ENCODE measurements at regions not wholly inside any gene's neighbourhood (a gene's known extent, or its start where the extent isn't known, plus 50 kb on each side); places are given as distances from the start of the nearest gene placed in this dataset.

DNA sequence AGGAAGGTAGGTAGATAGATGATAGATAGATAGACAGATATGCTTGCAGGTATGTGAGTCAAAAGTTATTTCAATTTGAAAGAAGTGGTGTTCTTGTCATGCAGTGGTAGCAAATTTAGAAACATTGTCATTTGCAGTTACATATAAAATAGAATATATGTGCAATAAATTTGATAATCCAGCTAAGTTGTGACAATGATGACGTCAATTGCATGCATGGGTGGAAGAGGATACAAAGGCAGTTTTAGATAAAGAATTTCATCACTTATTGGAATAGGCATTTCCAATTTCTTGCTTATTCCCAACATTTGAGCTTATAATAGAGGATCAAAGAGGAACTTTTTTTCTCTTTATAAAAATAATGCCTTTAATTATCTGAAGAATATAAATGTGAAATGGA, 99.2 kb upstream of the KCNJ16 start:
- Histone ChIP-seq H3K4me1 (ENCODE audit: control insufficient read depth in 1 of 2, insufficient read depth in 2 of 2, low read depth in 1 of 2, low read length in 1 of 2) (peaks cover 0 to 2% of the 10 kb centered on the region in 2 experiments; a peak in 1 of 4 replicates), H3K9ac (no peak overlapping the region), H2AFZ (ENCODE audit: low read depth) (no peak overlapping the region), H3K27me3 (ENCODE audit: insufficient read depth) (no peaks in the 10 kb centered on the region), H3K4me3 (ENCODE audit: low read depth in 2 of 2, low read length in 1 of 2) (no peak overlapping the region), H3K9me3 (peaks cover 4% of the 10 kb centered on the region; the same call in 1 of the 2 replicates), H3K36me3 (replicated peaks in 1 of 2; ENCODE audit: control insufficient read depth in 1 of 2, insufficient read depth in 2 of 2, low read length in 1 of 2) (no peaks in the 10 kb centered on the region), H3K4me2 (no peak overlapping the region), H3F3A (replicated peaks; ENCODE audit: insufficient read depth) (no peaks in the 10 kb centered on the region), H3K79me2 (ENCODE audit: insufficient read depth) (no peaks in the 10 kb centered on the region), H3K9me2 (no peaks in the 10 kb centered on the region), H3K27ac (ENCODE audit: low read depth in 2 of 2, low read length in 1 of 2) (no peak overlapping the region), H4K20me1 (ENCODE audit: insufficient read depth) (no peaks in the 10 kb centered on the region)
- no peak for DNase-seq
- no peak for TF ChIP-seq ELF1 (IDR thresholded peaks at IDR 0.05)
- TF ChIP-seq SIN3A (IDR thresholded peaks at IDR 0.05; ENCODE audit: borderline replicate concordance, low read depth, low read length) = no peak
- TF ChIP-seq FOXJ3 (CRISPR knock-in tag; IDR thresholded peaks at IDR 0.05) = no peak
- no peak for TF ChIP-seq YY1 (IDR thresholded peaks at IDR 0.05; ENCODE audit: low read depth)
- TF ChIP-seq, protein P1, sequence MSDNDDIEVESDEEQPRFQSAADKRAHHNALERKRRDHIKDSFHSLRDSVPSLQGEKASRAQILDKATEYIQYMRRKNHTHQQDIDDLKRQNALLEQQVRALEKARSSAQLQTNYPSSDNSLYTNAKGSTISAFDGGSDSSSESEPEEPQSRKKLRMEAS (IDR thresholded peaks at IDR 0.05; ENCODE audit: low read depth) = no peak
- no peak for TF ChIP-seq CHD2 (IDR thresholded peaks at IDR 0.05; ENCODE audit: low read length, partially characterized antibody)
- no peak for TF ChIP-seq REST (IDR thresholded peaks at IDR 0.05; ENCODE audit: low read depth, low read length)
- TF ChIP-seq RAD21 (IDR thresholded peaks at IDR 0.05; ENCODE audit: low read length) = no peak
- TF ChIP-seq, protein P2, sequence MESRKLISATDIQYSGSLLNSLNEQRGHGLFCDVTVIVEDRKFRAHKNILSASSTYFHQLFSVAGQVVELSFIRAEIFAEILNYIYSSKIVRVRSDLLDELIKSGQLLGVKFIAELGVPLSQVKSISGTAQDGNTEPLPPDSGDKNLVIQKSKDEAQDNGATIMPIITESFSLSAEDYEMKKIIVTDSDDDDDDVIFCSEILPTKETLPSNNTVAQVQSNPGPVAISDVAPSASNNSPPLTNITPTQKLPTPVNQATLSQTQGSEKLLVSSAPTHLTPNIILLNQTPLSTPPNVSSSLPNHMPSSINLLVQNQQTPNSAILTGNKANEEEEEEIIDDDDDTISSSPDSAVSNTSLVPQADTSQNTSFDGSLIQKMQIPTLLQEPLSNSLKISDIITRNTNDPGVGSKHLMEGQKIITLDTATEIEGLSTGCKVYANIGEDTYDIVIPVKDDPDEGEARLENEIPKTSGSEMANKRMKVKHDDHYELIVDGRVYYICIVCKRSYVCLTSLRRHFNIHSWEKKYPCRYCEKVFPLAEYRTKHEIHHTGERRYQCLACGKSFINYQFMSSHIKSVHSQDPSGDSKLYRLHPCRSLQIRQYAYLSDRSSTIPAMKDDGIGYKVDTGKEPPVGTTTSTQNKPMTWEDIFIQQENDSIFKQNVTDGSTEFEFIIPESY (IDR thresholded peaks at IDR 0.05; ENCODE audit: borderline replicate concordance, low read depth) = no peak
- no peak for TF ChIP-seq FOXM1 (IDR thresholded peaks at IDR 0.05; ENCODE audit: low read depth)
- no peak for TF ChIP-seq IRF3 (IDR thresholded peaks at IDR 0.05; ENCODE audit: low read depth, low read length)
- TF ChIP-seq, protein P3, sequence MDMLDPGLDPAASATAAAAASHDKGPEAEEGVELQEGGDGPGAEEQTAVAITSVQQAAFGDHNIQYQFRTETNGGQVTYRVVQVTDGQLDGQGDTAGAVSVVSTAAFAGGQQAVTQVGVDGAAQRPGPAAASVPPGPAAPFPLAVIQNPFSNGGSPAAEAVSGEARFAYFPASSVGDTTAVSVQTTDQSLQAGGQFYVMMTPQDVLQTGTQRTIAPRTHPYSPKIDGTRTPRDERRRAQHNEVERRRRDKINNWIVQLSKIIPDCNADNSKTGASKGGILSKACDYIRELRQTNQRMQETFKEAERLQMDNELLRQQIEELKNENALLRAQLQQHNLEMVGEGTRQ (IDR thresholded peaks at IDR 0.05; ENCODE audit: borderline replicate concordance, low read depth, low read length) = no peak
- no peak for TF ChIP-seq MEF2A (IDR thresholded peaks at IDR 0.05; ENCODE audit: borderline replicate concordance, low read depth)
- no peak for TF ChIP-seq RCOR1 (IDR thresholded peaks at IDR 0.05; ENCODE audit: low read length)
- no peak for TF ChIP-seq SMC3 (IDR thresholded peaks at IDR 0.05; ENCODE audit: low read depth, low read length)
- TF ChIP-seq NFIC (IDR thresholded peaks at IDR 0.05; ENCODE audit: borderline replicate concordance) = no peak
- CTCF ChIA-PET = no interaction called here
- WGBS (ENCODE audit: low lambda C conversion rate) = 70% methylated on average over 1 of the region's 1 CpG
- POLR2A ChIA-PET = no interaction called here

All from SK-N-SH (cell line).